SW 1271 (cell line): ENCODE measurements at regions not wholly inside any gene's neighbourhood (a gene's known extent, or its start where the extent isn't known, plus 50 kb on each side); places are given as distances from the start of the nearest gene placed in this dataset.
"Not testable (repeated sequence)": the region's sequence is repeated elsewhere in the genome, so short reads cannot be mapped to it uniquely, and the experiment has no call there.

Experiments used
- DNase-seq, 2 experiments: peaks; one replicate each; lab custom pipeline; 2025; lab: John Stamatoyannopoulos, UW

- DNase-seq, result no peak
These were observed 754.7 kb downstream of the BCL11A start for GRCh38 chr2:59798687-59799232.

- DNase-seq, result no peak
These were observed 762.3 kb downstream of the BCL11A start for GRCh38 chr2:59791004-59791618.

DNA sequence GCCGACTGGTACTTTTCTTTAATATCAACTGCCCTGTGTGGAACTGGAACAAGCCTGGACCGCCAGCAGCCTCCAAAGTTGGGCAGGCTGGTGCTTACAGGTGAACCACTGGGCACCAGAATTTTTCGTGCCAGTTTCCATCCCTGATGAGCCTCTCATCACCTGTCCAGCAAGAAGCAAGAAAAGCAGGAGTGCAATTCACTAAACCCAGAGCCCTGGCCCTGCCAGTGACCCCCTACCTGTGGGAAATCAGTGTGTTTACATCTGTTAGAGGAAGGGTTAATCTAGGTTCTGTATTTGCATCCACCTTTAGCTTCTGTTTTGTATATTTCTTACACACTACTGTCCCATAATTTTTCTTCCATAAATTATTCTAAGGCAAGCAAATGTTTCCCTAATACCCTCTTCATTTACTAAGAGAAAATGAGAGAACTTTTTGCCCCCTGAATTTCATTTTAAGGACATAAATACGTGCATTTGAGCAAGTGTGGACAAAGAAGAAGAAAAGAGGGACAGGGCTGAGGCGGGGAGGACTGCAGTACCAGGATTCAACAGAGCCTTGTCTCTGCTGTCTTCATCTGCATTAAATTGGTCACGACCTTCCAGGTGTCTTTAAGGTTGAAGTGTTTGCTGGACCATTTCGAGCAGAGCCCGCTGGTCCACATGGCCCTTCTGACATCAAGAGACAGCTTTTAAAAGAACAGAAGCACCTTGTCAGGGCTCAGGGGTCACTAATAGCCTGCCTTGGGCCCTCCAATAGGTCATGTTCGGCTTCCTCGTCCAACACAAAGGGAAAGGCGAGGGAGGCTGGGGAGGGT is 763.1 kb downstream of the BCL11A start:
- no peak for DNase-seq

GRCh38 chr2:59789523-59789922 is 763.9 kb downstream of the BCL11A start:
- DNase-seq, result no peak

DNA sequence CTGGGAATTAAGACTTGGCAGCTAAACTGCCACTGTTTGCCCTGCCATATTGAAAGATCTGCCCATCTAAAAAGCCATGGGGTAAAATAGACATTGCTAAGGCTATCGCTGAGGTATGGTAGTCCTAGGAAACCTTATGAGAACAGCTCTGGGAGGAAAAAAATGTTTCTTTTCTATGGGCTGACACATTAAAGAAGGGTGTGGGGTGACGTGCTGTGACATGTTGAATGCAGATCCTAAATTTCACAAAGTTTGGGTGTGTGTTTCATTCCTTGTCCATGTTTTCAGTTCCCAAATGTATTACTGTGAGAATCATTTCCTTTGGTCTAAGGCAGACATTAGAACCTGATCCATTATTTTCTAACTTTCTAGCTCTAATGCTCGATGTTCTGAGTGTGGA is 766.4 kb downstream of the BCL11A start:
- DNase-seq, result no peak

GRCh38 chr2:59786684-59787083 is 766.8 kb downstream of the BCL11A start:
- DNase-seq, result no peak

DNA sequence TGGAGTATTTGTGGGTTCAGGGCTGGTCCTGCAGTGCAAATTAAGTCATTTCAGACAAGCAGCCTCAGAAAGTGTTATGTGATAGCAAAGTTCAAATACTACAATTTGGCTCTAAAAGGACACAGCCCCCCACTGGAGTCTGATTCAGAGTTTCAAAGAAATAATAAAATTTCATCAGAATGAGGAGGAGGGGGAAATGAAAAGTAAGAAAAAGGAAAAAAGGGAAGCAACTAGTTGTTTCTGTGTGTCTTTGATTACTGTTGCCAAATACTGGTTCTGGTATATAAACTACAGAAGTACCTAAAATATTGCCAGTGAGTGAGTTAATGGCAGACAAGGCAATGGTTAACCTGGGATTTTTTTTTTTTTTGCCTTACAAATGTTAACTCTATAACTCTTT is 773.9 kb downstream of the BCL11A start:
- no peak for DNase-seq

DNA sequence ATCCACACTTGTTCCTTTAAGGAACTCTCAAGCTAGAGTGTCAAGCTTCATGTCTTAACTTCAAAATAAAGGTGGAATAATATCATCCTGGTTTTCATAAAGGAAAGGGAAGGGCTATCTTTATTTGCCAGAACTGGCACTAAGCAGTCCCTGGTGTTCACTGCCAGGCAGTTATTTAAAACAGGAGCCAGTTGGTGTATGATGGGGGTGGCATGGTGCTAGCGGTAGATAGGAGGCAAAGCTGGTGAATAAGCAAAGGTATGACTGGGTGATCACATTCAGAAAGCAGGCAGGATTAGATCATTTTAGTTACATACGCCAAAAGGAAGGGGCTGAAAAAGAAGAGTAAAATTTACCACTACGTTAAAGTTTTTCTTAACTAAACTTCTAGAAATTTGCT is 776.3 kb downstream of the BCL11A start:
- DNase-seq, result no peak

- DNase-seq, result no peak
These were observed 776.8 kb downstream of the BCL11A start for GRCh38 chr2:59776726-59777008.

DNA sequence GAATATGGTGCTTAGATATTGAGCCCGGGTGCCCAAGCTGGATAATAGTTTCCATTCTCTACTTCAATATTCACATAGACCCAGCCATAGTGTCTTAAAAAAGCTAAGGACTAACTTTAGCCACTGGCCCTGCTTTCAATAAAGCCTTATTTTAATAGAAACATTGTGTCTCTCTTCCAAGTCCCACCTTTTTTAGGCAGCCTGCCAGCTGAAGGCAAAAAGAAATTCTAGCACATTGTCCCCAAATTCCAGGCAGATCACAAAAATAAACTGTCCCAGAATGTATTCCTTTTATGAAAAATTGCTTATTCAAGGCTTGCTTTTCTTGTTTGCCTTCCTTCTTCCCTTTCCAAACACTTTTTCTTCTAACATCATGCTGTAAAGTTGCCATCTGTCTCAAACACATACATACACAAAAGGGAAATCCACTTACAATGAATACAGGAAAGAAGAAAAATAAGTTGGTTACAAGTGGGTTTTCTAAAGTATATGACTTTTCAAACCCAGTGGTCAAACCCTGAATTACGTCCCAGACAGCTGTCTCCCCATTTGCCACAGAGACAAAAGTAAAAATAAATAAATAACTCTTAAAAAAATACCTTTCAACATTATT is 778.5 kb downstream of the BCL11A start:
- DNase-seq, result no peak

GRCh38 chr2:59770651-59771050 is 782.8 kb downstream of the BCL11A start:
- no peak for DNase-seq

DNA sequence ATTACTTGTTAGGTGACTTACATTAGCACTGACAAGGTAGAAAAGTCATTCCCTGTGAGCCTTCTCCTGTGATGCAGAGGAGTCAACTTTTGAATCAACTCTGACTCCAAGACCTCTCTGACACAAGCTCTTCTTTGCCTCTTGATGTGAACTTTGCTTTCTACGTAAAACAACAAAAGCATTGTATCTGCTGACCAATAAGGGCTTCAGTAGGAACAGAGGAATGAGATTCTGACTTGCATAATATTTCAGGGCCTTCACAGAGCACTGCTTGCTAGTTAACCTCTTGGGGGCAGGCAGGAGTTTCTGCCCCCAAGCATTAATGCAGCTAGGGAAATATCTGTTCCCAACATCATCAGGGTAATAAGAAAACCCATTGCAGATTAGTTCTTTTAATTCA is 791.5 kb downstream of the BCL11A start:
- DNase-seq, result no peak

GRCh38 chr2:59756150-59756549 is 797.3 kb downstream of the BCL11A start:
- DNase-seq, result no peak

DNA sequence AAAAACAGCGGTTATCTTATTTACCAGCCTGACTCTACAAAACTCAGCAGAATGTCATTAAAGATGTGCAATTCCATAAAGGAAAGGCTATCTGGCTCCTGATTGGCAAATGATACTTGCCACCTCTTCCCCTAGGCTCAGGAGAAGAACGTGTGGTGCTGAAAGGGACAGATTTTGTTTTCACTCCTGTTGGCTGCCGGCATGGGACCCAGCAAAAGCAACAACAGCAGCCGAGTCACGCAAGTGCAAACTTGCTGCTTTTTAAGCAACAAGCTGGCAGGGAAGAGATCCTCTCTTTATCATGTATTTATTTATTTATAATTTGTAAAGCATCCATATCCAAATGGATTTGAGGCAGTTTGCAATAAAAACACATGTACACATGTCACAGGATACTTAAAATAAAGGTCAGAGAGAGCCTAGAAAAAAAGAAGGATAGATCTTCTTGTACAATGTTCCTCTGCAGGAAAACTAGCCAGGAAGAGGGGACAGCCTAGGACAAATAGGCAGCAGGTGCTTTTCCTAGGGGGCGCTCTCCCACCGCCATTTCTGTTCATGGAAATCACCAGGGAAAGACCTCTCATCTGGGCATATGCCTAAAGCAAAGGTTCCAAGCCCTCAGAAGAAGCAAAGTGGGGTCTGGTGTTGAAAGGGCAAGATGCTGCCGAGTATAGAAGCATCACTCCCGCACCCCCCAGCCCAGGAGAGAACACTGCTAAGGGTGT is 799.3 kb downstream of the BCL11A start:
- no peak for DNase-seq

DNA sequence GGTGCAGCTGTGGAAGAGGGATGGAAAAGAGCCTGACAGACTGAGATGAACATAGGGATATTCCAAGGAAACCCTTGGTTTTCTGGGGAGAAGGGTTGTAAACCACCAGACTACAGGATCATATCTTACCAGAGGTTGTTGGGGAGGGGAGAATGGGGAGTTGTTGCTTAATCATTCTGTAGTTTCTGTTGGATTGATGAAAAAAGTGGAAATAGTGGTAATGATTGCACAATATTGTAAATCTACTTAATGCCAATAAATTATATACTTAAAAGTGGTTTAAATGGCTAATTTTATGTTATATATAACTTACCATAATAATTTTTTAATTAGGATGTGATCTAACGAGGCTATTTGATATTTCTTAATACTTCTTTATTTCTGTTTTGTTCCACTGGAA is 800.9 kb downstream of the BCL11A start:
- no peak for DNase-seq

- DNase-seq, result no peak
These were observed 801.4 kb downstream of the BCL11A start for GRCh38 chr2:59752071-59752470.

- not testable (repeated sequence) for DNase-seq
These were observed 802.2 kb downstream of the BCL11A start for GRCh38 chr2:59751214-59751613.

- no peak for DNase-seq
These were observed 807.2 kb downstream of the BCL11A start for GRCh38 chr2:59746291-59746690.

GRCh38 chr2:59745085-59745484 is 808.4 kb downstream of the BCL11A start:
- no peak for DNase-seq

DNA sequence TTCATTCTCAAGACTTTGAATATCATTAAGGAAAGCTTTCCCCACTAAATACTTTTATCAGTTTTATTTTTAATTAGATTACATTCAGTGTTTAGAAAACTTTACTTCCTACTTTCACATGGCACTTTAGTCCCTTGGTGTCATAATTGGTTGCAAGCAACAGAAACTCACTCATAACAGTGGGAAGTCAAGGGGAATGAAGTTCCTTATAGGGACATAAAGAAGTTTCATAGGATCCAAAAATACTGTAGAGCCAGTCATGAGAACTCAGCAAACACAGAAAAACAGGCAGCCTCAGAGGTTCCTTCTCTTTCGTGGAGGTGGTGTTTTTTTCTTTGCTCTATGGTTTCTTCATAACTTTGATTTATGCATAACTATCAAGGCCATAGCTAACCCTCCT is 809.0 kb downstream of the BCL11A start:
- DNase-seq, result no peak

DNA sequence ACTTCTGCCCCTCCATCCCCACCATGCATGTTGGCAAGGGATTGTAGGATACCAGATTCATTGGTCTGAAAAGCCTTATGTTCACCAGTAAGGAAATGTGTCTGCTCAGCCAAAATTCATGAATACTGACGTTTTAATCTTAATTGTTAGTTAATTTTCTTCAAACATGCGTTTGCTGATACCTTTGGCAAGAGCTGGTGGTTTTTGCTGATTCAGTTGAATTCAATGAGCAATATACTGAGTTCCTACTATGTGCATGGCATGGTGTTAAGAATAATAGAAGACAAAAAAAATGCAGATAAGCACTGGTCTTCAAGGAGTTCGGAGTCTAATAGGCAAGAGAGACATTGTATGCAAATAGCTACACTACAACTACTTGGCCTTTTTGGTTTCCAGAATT is 811.6 kb downstream of the BCL11A start:
- DNase-seq, result no peak

DNA sequence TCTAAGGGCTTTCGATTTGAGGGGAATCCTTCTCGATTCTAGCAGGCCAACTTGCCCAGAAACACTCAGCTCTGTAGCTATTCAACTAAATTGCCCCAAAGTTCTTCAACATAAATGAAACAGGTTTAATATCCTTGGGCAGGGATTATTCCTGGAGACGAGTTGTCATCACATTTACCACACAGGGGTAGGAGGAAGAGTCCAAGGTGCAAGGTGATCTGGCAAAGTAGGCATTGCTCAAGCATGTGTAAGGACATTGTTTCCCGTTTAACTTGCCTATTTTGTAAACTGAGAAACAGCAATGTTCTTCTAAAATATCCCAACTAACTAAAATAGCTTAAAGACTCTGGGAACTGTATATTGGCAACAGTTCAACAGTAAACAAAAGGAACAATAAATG is 814.3 kb downstream of the BCL11A start:
- DNase-seq, result no peak

GRCh38 chr2:59737299-59737698 is 816.2 kb downstream of the BCL11A start:
- no peak for DNase-seq
